ENCODE measurements at regions not wholly inside any gene's neighbourhood (a gene's known extent, or its start where the extent isn't known, plus 50 kb on each side); places are given as distances from the start of the nearest gene placed in this dataset.

- DNase-seq (ENCODE audit: insufficient read length, low spot score), result peak; percentile 43
- FAIRE-seq, result peak; percentile 40
- TF ChIP-seq POU2F2 (IDR thresholded peaks at IDR 0.05; ENCODE audit: low read depth, low read length) (peak; percentile 86), TAF1 (IDR thresholded peaks at IDR 0.05; ENCODE audit: low read depth, low read length) (no peak), SPI1 (IDR thresholded peaks at IDR 0.05; ENCODE audit: low read depth, low read length) (no peak), POLR2A (IDR thresholded peaks at IDR 0.05; ENCODE audit: low read depth, low read length) (peak; percentile 32; the same call in 1 of the 2 replicates)
Measured at GRCh38 chr10:110409926-110410325, 87.8 kb upstream of the DUSP5 start.

DNA sequence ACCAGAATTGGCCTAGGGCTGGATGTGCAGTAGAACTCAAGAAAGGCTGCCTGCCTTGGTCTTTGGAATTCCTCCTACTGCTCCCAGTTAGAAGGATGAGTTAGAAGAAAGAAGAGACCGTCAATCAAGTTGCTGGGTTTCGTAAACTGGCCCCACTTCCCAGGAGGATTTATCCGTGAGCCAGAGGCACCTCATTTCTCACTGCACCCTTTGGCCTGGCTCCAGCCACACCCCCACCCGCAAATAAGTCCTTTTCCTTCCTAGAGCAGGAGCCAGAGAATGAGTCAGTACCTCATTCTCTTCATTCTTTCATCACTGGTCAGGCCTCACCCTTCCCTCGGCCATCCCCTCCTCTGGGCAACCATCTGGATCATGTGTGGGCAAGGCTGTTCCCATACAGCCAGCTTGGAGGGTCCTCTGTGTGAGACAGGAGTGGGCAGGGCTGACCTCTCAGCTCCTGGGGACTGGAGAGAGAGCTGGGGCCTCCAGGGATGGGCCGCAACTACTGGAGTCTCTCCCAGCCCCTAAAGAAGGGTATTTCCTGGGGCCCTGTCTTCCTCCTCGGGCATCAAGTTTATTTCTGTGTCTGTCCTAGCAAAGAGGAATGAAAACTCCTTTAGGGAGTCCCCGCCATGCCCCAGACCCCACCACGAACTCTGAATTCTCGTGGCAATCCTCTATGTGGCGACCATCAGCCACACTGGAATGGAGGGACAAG lies 87.2 kb upstream of the DUSP5 start:
- FAIRE-seq (peak; percentile 26), DNase-seq (ENCODE audit: insufficient read length, low spot score) (no peak)
- no peak for TF ChIP-seq PAX5 (IDR thresholded peaks at IDR 0.05; ENCODE audit: insufficient read depth, low read length, severe bottlenecking)
- TF ChIP-seq SPI1 (IDR thresholded peaks at IDR 0.05; ENCODE audit: low read depth, low read length), result no peak
- TF ChIP-seq POU2F2 (IDR thresholded peaks at IDR 0.05; ENCODE audit: low read depth, low read length), result no peak
- TF ChIP-seq POLR2AphosphoS5 (IDR thresholded peaks at IDR 0.05; ENCODE audit: low read depth, low read length), result no peak
- no peak for TF ChIP-seq POLR2A (IDR thresholded peaks at IDR 0.05; ENCODE audit: low read depth, low read length)
- TF ChIP-seq TAF1 (IDR thresholded peaks at IDR 0.05; ENCODE audit: low read depth, low read length), result no peak

- FAIRE-seq, result no peak
- TF ChIP-seq TAF1 (IDR thresholded peaks at IDR 0.05; ENCODE audit: low read depth, low read length) (no peak), SPI1 (IDR thresholded peaks at IDR 0.05; ENCODE audit: low read depth, low read length) (no peak), POLR2A (IDR thresholded peaks at IDR 0.05; ENCODE audit: low read depth, low read length) (no peak), PAX5 (IDR thresholded peaks at IDR 0.05; ENCODE audit: insufficient read depth, low read length, severe bottlenecking) (no peak), POU2F2 (IDR thresholded peaks at IDR 0.05; ENCODE audit: low read depth, low read length) (no peak), POLR2AphosphoS5 (IDR thresholded peaks at IDR 0.05; ENCODE audit: low read depth, low read length) (no peak)
- no peak for DNase-seq (ENCODE audit: insufficient read length, low spot score)
Measured at GRCh38 chr10:110411047-110411410, 86.7 kb upstream of the DUSP5 start.

DNA sequence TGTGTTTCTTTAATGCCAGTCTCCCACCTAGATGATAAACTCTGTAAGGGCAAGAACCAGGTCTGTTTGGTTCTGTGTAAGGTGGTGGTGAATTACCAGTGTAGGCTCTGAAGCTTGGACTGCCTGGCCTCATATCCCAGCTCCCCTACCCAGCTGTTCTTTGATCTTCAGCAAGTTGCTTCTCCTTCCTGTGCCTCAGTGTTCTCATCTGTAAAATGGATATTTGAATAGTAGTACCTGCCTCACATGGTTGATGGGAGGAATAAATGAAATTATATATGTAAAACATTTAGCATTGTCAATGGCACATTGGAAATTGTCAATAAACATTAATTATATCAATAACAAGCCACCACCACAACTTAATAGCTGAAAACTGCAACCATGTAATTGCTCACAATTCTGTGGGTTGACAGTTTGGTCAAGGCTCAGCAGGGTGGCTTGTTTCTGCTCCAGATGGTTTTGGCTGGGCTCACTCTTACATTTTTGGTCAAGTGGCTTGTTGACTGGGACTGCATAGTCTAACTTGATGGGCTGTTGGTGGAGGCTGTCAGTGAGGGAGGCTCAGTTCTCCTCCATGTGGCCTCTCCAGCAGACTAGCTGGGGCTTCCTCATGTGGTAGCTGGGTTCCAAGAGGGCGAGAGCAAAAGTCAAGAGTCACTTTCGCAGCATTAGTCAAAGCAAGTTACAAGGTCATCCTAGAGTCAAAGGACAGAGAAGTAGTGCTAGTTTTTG lies 84.5 kb upstream of the DUSP5 start:
- DNase-seq (ENCODE audit: insufficient read length, low spot score) (no peak), FAIRE-seq (peak; percentile 80)
- TF ChIP-seq PAX5 (IDR thresholded peaks at IDR 0.05; ENCODE audit: insufficient read depth, low read length, severe bottlenecking), result no peak
- no peak for TF ChIP-seq TAF1 (IDR thresholded peaks at IDR 0.05; ENCODE audit: low read depth, low read length)
- no peak for TF ChIP-seq POLR2AphosphoS5 (IDR thresholded peaks at IDR 0.05; ENCODE audit: low read depth, low read length)
- no peak for TF ChIP-seq SPI1 (IDR thresholded peaks at IDR 0.05; ENCODE audit: low read depth, low read length)
- TF ChIP-seq POU2F2 (IDR thresholded peaks at IDR 0.05; ENCODE audit: low read depth, low read length), result no peak
- TF ChIP-seq POLR2A (IDR thresholded peaks at IDR 0.05; ENCODE audit: low read depth, low read length), result no peak

- no peak for TF ChIP-seq POLR2AphosphoS5 (IDR thresholded peaks at IDR 0.05; ENCODE audit: low read depth, low read length)
- no peak for TF ChIP-seq POU2F2 (IDR thresholded peaks at IDR 0.05; ENCODE audit: low read depth, low read length)
- no peak; the same call in 1 of the 2 replicates for TF ChIP-seq POLR2A (IDR thresholded peaks at IDR 0.05; ENCODE audit: low read depth, low read length)
- TF ChIP-seq TAF1 (IDR thresholded peaks at IDR 0.05; ENCODE audit: low read depth, low read length), result no peak
- no peak for TF ChIP-seq PAX5 (IDR thresholded peaks at IDR 0.05; ENCODE audit: insufficient read depth, low read length, severe bottlenecking)
- no peak for TF ChIP-seq SPI1 (IDR thresholded peaks at IDR 0.05; ENCODE audit: low read depth, low read length)
- FAIRE-seq (no peak), DNase-seq (ENCODE audit: insufficient read length, low spot score) (no peak)
Measured at GRCh38 chr10:110413903-110414547, 83.7 kb upstream of the DUSP5 start.

- FAIRE-seq (peak; percentile 98), DNase-seq (ENCODE audit: insufficient read length, low spot score) (peak; percentile 60)
- 0 out of 2 replicates have a peak, but pooled peaks have one; percentile 33 for TF ChIP-seq POLR2A (IDR thresholded peaks at IDR 0.05; ENCODE audit: low read depth, low read length)
- TF ChIP-seq TAF1 (IDR thresholded peaks at IDR 0.05; ENCODE audit: low read depth, low read length), result peak; percentile 29; the same call in 1 of the 2 replicates
- TF ChIP-seq POU2F2 (IDR thresholded peaks at IDR 0.05; ENCODE audit: low read depth, low read length), result peak; percentile 82; the same call in 1 of the 2 replicates
- no peak for TF ChIP-seq PAX5 (IDR thresholded peaks at IDR 0.05; ENCODE audit: insufficient read depth, low read length, severe bottlenecking)
- TF ChIP-seq POLR2AphosphoS5 (IDR thresholded peaks at IDR 0.05; ENCODE audit: low read depth, low read length), result no peak; the same call in 1 of the 2 replicates
- TF ChIP-seq SPI1 (IDR thresholded peaks at IDR 0.05; ENCODE audit: low read depth, low read length), result peak; percentile 65
Measured at GRCh38 chr10:110414548-110415309, 83.0 kb upstream of the DUSP5 start.

GRCh38 chr10:110415809-110416208 lies 81.9 kb upstream of the DUSP5 start:
- TF ChIP-seq POLR2A (IDR thresholded peaks at IDR 0.05; ENCODE audit: low read depth, low read length) (no peak), TAF1 (IDR thresholded peaks at IDR 0.05; ENCODE audit: low read depth, low read length) (0 out of 2 replicates have a peak, but pooled peaks have one; percentile 9), SPI1 (IDR thresholded peaks at IDR 0.05; ENCODE audit: low read depth, low read length) (0 out of 2 replicates have a peak, but pooled peaks have one; percentile 35)
- no peak for DNase-seq (ENCODE audit: insufficient read length, low spot score)
- FAIRE-seq, result no peak

GRCh38 chr10:110416776-110417711 lies 80.7 kb upstream of the DUSP5 start:
- FAIRE-seq, result no peak
- TF ChIP-seq POLR2A (IDR thresholded peaks at IDR 0.05; ENCODE audit: low read depth, low read length) (no peak), PAX5 (IDR thresholded peaks at IDR 0.05; ENCODE audit: insufficient read depth, low read length, severe bottlenecking) (no peak)
- no peak for DNase-seq (ENCODE audit: insufficient read length, low spot score)

All from GM12891 (cell line).